22Rv1 (cell line): ENCODE measurements at regions not wholly inside any gene's neighbourhood (a gene's known extent, or its start where the extent isn't known, plus 50 kb on each side); places are given as distances from the start of the nearest gene placed in this dataset.

Experiments
- CTCF ChIP-seq: fragments of 450-650 bp; IDR thresholded peaks from 2 replicates; pipeline ENCODE4 v1.5.1; 2017; ENCODE audit warnings: mild to moderate bottlenecking
- ZFX ChIP-seq: fragments of 450-650 bp; IDR thresholded peaks from 2 replicates; pipeline ENCODE4 v1.6.1; 2017; ENCODE audit warnings: antibody characterized with exemption, borderline replicate concordance

- TF ChIP-seq CTCF: no peak
- TF ChIP-seq ZFX: no peak
Observed at GRCh38 chr7:115306586-115306985, 384.7 kb downstream of the MDFIC start.
